Activated T-helper 1 cell treated with anti-CD3 and anti-CD28 coated beads, Interleukin-12 subunit alpha, Interleukin-12 subunit beta, Interleukin-2, Interleukin-4 antibody, amounts not matched to agents 30 ng/mL and 10 ng/mL and 1 ng/mL, durations not matched to agents 14 hours and 24 hours and 36 hours (primary cell): ENCODE measurements at regions not wholly inside any gene's neighbourhood (a gene's known extent, or its start where the extent isn't known, plus 50 kb on each side); places are given as distances from the start of the nearest gene placed in this dataset.
"Not testable (repeated sequence)": the region's sequence is repeated elsewhere in the genome, so short reads cannot be mapped to it uniquely, and the experiment has no call there.

Source experiments
- DNase-seq: peaks from one replicate; pipeline ENCODE4 v3.0.0; 2021; ENCODE audit warnings: low spot score
- H3K27ac Mint-ChIP-seq: one replicate; pipeline ENCODE4 v1.8.0; 2021; ENCODE audit warnings: mild to moderate bottlenecking, mixed read lengths
- H3K27me3 Mint-ChIP-seq: one replicate; pipeline ENCODE4 v1.8.0; 2022; ENCODE audit warnings: mild to moderate bottlenecking, moderate library complexity, mixed read lengths; ENCODE audit not compliant: insufficient read depth
- H3K36me3 Mint-ChIP-seq: one replicate; pipeline ENCODE4 v1.8.0; 2021; ENCODE audit warnings: low read depth, mixed read lengths
- H3K4me1 Mint-ChIP-seq: one replicate; pipeline ENCODE4 v1.8.0; 2021; ENCODE audit warnings: low read depth, mixed read lengths
- H3K4me3 Mint-ChIP-seq: one replicate; pipeline ENCODE4 v1.8.0; 2021; ENCODE audit warnings: mild to moderate bottlenecking, moderate library complexity, mixed read lengths
- H3K9me3 Mint-ChIP-seq: one replicate; pipeline ENCODE4 v1.8.0; 2021; ENCODE audit warnings: mixed read lengths
- intact Hi-C: fragments of 100-400 bp; cut with micrococcal nuclease; formaldehyde crosslinking; loops from one replicate; pipeline ENCODE4 v1.15.1; 2024

DNA sequence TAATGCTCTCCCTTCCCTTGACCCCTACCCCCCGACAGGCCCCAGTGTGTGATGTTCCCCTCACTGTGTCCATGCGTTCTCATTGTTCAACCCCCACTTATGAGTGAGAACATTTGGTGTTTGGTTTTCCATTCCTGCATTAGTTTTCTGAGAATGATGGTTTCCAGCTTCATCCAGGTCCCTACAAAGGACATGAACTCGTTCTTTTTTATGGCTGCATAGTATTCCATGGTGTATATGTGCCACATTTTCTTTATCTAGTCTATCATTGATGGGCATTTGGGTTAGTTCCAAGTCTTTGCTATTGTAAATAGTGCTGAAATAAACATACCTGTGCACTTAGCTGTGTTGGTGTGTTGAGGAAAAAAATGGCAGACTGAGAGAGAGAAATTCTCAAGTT, 269.9 kb upstream of the ATP11B start:
- H3K27ac Mint-ChIP-seq, H3K27me3 Mint-ChIP-seq: not testable (repeated sequence)

DNA sequence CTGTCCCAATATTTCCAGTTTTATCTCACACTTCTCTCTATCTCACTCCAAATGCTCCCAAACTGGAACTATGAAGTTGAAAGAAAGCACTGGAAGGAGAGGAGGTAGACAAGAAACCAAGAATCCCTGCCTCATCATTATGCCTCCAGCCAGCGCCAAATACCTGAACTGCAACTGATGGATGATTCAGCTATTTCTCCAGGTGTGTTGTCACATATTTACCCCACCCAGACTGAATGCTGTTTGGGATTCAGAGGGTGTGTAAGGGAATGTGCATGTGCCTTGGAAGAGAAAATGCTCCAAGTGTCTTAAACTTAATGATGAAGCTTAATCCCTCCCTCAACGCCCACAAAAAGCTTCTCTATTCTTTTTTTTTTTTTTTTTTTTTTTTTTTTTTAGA, 269.5 kb upstream of the ATP11B start:
- H3K4me1 Mint-ChIP-seq = no peaks in the 10 kb centered on the region
- H3K27me3 Mint-ChIP-seq = no peaks in the 10 kb centered on the region
- intact Hi-C loops = no loop called here
- H3K27ac Mint-ChIP-seq = no peak overlapping the region
- H3K36me3 Mint-ChIP-seq = no peaks in the 10 kb centered on the region
- H3K4me3 Mint-ChIP-seq = no peak overlapping the region
- DNase-seq = no peak
- H3K9me3 Mint-ChIP-seq = no peaks in the 10 kb centered on the region

More for the DNA sequence above, 269.9 kb upstream of the ATP11B start:
- H3K4me1 Mint-ChIP-seq, DNase-seq, H3K36me3 Mint-ChIP-seq, intact Hi-C loops, H3K9me3 Mint-ChIP-seq, H3K4me3 Mint-ChIP-seq: not testable (repeated sequence)

DNA sequence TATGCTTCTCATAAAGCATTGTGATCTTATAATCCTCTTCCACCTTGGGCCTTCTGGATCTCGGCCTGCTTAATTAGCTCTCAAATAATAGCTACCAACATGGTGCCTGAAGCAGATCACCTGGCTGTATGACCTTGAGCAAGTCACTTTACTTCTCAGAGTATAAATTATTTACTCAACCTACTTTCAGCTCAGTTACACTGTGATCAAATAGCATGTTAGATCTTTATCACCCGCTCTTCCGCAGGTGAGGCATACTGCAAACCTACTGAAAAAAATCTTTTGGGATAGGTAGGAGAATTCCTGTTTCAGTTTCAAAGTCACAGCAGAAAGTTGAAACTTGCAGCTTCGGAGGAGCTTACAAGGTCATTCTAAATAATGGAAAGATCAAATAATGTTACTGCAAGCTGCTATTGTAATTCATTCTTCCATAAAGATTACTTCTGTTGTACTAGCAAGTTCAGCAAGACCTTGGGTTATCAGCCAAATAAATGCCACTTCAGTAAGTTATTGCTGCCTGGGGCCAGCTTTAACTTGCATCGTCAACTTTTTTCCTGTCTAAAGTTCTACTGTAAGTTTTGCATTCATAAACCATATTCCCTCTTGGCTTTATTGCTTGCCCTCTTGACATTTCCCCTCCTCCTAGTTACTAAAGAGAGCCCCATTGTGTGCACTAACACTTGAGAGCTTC, 268.4 kb upstream of the ATP11B start:
- Mint-ChIP-seq H3K9me3 (no peaks in the 10 kb centered on the region), H3K36me3 (no peaks in the 10 kb centered on the region), H3K27ac (no peak overlapping the region), H3K4me3 (no peak overlapping the region), H3K4me1 (no peaks in the 10 kb centered on the region), H3K27me3 (no peaks in the 10 kb centered on the region)
- no peak for DNase-seq
- intact Hi-C loops = no loop called here

DNA sequence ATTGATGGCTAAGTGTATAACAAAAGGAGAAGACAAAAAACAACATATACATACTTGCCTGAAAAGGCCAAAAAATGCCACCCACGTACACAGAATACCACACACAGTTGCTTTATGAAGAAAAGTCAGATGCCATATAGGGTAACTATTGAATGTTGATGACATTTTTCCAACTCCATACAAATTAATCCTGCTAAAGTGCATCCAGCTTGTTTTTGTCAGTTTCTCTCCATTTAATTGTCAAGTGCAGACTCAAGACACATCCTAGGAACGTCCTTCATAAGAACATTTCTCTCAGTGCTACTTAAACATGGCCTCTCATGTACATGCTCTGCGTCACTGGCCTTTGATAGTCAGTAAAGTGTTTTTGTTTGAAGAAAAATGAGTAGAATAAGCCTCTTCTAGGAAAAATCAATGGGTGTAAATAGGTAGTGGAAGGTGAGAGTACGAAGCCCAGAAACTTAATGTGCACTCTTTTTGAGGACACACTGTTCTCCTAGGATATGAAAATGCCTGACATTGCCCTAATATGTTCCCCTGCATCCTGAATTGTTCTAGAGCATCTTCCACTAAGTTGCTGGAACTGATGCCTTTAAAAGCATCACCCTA, 267.4 kb upstream of the ATP11B start:
- H3K4me1 Mint-ChIP-seq = no peaks in the 10 kb centered on the region
- no peaks in the 10 kb centered on the region for H3K36me3 Mint-ChIP-seq
- intact Hi-C loops = no loop called here
- no peaks in the 10 kb centered on the region for H3K9me3 Mint-ChIP-seq
- H3K27ac Mint-ChIP-seq = no peak overlapping the region
- DNase-seq = no peak
- H3K4me3 Mint-ChIP-seq = no peak overlapping the region
- no peaks in the 10 kb centered on the region for H3K27me3 Mint-ChIP-seq

DNA sequence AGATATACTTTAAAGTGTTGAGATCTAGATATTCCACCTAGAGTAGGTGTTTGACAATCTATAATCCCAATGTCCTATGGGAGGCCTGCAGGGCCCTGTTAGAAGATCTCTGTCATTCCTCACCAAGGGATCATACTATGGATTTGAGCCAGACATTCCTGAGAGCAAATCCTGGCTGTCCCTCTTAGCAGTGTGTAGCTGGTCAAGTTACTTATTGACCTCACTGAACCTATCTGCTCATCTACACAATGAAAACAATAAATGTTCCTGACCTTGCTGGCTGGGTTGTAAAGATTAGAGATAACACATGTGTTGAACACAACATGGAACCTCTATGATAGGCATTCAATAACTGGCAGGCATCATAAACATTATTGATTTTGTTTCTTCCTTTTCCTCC, 265.6 kb upstream of the ATP11B start:
- Mint-ChIP-seq H3K27me3 (no peaks in the 10 kb centered on the region), H3K4me1 (no peaks in the 10 kb centered on the region), H3K27ac (no peak overlapping the region), H3K36me3 (no peaks in the 10 kb centered on the region), H3K4me3 (no peak overlapping the region), H3K9me3 (no peaks in the 10 kb centered on the region)
- no peak for DNase-seq
- intact Hi-C loops = no loop called here

DNA sequence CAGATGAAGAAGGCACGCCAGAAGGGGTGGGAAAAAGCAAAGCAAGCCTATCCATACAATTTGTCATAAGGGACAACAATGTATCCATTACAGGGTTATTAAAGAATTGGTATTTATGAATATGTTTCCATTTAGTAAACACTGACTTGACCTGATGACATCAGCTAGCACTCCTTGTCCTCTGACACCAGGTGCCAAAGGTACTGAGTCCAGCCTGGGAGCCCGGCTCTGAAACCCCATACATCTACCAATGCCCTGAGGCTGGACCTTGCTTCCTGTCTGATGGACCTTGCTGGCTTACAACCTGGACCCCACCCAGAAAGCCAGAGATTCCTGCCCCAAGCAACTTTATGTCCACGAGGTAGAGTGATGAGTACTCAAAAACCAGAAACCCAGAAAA, 263.0 kb upstream of the ATP11B start:
- no peaks in the 10 kb centered on the region for H3K4me1 Mint-ChIP-seq
- H3K4me3 Mint-ChIP-seq = no peak overlapping the region
- H3K27ac Mint-ChIP-seq = no peak overlapping the region
- no peaks in the 10 kb centered on the region for H3K36me3 Mint-ChIP-seq
- no peaks in the 10 kb centered on the region for H3K9me3 Mint-ChIP-seq
- DNase-seq = no peak
- no peaks in the 10 kb centered on the region for H3K27me3 Mint-ChIP-seq
- intact Hi-C loops = no loop called here

DNA sequence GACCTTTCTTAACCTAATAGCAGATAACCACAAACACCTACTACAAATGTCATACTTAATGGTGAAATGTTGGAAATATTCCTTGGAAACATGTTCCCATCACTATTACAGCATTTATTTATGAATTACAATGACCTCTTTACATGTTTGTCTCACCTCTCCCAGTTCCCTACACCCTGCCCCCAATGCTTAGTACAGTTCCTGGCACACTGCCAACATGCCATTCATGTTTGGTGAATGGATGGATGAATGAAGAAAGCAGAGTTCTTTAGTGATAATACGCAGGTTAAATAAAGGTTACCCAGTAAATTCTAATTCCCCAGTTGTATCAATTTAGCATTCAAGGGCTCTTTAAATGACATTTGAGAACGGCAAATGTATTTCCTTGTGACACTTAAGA, 259.9 kb upstream of the ATP11B start:
- H3K36me3 Mint-ChIP-seq = no peaks in the 10 kb centered on the region
- no peaks in the 10 kb centered on the region for H3K9me3 Mint-ChIP-seq
- H3K4me3 Mint-ChIP-seq = no peak overlapping the region
- no peaks in the 10 kb centered on the region for H3K27me3 Mint-ChIP-seq
- no peak overlapping the region for H3K27ac Mint-ChIP-seq
- H3K4me1 Mint-ChIP-seq = no peaks in the 10 kb centered on the region
- DNase-seq = no peak
- intact Hi-C loops = no loop called here

DNA sequence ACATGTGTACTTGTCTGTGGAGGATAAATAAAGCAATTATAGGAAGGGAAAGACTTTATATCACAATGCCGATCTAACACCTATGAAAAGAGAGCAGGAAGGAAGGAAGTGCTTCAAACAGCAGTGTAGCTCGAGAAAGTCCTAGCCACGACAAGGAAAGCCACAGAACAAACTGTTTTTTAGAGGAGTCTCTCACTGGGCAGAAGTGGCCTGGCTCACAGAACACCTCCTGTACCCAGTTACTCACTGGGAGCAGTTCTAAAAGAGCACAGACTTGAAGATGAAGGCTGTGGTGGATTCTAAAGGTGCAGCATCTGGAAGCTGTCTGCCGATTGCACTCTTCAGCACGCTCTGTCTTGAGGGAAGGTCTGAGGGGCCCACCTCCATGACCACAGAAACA, 248.8 kb upstream of the ATP11B start:
- no peak overlapping the region for H3K27ac Mint-ChIP-seq
- peaks cover 2% of the 10 kb centered on the region for H3K27me3 Mint-ChIP-seq
- no peaks in the 10 kb centered on the region for H3K9me3 Mint-ChIP-seq
- intact Hi-C loops = no loop called here
- no peaks in the 10 kb centered on the region for H3K36me3 Mint-ChIP-seq
- H3K4me3 Mint-ChIP-seq = no peak overlapping the region
- DNase-seq = no peak
- no peaks in the 10 kb centered on the region for H3K4me1 Mint-ChIP-seq

DNA sequence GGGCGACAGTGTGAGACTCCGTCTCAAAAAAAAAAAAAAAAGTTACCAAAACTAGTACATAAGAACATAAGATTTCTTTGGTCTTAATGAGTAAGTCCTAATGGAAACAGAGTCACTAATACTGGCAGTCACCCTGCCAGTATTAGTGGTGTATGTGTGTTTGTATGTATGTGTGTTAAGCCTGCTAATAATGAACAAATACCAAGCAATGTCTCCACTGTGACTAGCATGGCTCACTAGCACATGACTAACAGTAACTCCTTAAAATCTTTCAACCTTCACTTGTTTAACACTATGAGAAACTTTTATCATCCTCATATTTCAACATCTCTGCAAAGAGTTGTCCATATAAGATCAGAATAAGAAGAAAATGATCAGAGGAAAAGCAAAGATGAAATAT, 231.0 kb upstream of the ATP11B start:
- Mint-ChIP-seq H3K36me3 (no peaks in the 10 kb centered on the region), H3K4me1 (no peaks in the 10 kb centered on the region), H3K27ac (no peak overlapping the region), H3K9me3 (no peaks in the 10 kb centered on the region), H3K27me3 (peaks cover 12% of the 10 kb centered on the region), H3K4me3 (no peak overlapping the region)
- DNase-seq = no peak
- intact Hi-C loops = no loop called here

DNA sequence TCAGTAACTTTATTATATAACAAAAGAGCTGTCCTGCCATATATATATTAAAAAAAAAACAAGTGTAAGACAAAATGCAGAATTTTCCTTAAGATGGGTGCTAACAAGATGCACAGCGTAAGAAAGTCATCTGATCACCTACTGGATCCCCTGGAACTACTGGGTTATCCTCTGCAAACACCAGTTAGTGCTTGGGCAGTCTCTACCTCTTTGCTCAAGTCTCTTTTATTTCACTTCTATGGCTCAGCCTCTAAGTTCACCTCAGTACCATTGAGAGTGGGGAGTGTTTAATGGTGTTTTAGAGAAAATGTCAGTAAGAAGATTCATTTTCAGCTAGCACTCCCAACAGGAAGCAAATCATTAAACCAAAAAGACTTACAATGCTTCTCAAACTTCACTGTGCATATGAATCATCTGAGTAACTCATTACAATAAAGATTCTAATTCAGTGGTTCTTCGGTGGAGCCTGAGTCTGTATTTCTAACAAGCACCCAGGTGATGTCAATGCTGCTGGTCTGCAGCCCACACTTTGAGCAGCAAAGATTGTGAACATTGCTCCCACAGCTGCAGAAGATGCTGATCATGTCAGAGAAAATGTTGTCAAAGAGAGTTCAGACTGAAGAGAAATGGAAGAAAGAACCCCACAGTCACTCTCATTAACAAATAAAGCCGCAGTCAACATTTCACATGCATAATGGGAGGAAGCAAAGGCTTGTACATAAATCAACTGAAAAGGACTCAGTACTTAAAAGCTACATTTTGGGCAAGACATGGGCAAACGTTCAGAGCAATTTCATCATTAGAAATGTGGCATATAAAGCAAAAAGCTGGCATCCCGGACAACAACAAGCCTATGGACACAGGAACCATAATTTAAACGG, 227.1 kb upstream of the ATP11B start:
- H3K4me1 Mint-ChIP-seq = no peaks in the 10 kb centered on the region
- no peak overlapping the region for H3K27ac Mint-ChIP-seq
- H3K9me3 Mint-ChIP-seq = no peaks in the 10 kb centered on the region
- H3K36me3 Mint-ChIP-seq = no peaks in the 10 kb centered on the region
- intact Hi-C loops = no loop called here
- no peak overlapping the region for H3K4me3 Mint-ChIP-seq
- peaks cover 9% of the 10 kb centered on the region for H3K27me3 Mint-ChIP-seq
- no peak for DNase-seq

DNA sequence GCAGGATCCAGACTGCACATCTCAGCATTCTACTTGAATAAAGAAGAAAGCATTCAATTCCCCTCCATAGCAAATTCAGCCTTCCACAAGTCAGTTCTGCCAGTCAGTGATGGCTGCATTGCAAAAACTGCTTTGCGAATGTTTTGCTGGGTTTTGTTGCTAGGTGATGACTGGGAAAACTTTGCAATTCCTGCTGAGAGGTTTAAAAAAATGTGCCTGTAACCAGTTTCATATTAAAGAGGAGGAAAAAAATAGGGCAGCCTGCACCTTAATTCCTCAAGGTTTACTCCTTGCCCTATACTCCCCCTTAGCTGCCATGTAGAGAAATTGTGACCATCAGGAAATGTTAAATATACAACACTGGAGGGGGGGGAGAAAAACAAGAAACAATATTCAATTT, 225.6 kb upstream of the ATP11B start:
- Mint-ChIP-seq H3K4me1 (no peaks in the 10 kb centered on the region), H3K27me3 (peaks cover 9% of the 10 kb centered on the region), H3K9me3 (no peaks in the 10 kb centered on the region), H3K4me3 (no peak overlapping the region), H3K36me3 (no peaks in the 10 kb centered on the region), H3K27ac (no peak overlapping the region)
- intact Hi-C loops = no loop called here
- no peak for DNase-seq

DNA sequence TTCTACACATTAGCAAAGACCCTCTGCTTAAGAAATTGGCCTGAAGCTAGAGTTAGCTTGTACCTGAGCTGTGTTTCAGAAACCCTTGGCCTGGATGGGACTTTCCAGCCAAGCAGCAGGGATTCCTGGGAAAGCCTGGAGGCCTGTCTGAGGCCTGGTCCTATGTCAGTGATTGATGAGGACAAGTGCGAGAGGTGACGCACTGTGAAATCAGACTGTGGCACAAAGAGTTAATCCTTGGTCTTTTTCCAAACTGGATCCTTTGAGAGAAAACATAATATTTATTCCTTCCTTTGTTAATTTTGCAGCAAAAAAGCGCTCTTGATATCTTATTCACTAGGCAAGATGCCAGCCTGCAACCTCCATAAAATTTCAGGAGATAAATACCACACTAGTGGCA, 225.0 kb upstream of the ATP11B start:
- no peak overlapping the region for H3K27ac Mint-ChIP-seq
- DNase-seq = no peak

DNA sequence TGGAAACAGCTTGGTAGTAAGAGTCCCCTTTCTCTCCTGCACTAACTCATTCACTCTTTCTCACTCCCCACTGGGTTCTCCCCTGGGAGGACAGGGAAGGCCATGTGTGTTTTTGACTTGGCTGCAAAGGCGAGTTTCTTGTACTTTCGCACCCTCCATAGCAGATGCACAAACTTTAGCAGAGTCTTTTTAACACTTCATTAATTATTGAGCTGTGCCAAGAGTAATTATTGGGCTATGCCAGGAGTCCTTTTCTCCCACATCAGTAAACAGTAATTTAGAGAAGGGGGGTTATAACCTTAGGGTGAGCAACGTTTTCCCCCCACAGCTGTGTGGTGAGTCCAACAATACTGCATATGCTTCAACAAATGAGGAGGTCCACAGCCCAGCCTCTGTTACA, 224.4 kb upstream of the ATP11B start:
- Mint-ChIP-seq H3K4me1 (no peaks in the 10 kb centered on the region), H3K4me3 (no peak overlapping the region), H3K9me3 (peaks cover 2% of the 10 kb centered on the region), H3K36me3 (no peaks in the 10 kb centered on the region), H3K27me3 (peaks cover 9% of the 10 kb centered on the region), H3K27ac (no peak overlapping the region)
- intact Hi-C loops = no loop called here
- DNase-seq = no peak

More for the DNA sequence above, 225.0 kb upstream of the ATP11B start:
- Mint-ChIP-seq H3K27me3 (peaks cover 9% of the 10 kb centered on the region), H3K4me3 (no peak overlapping the region), H3K4me1 (no peaks in the 10 kb centered on the region), H3K9me3 (no peaks in the 10 kb centered on the region), H3K36me3 (no peaks in the 10 kb centered on the region)
- intact Hi-C loops = no loop called here
